ENCODE measurements at regions not wholly inside any gene's neighbourhood (a gene's known extent, or its start where the extent isn't known, plus 50 kb on each side); places are given as distances from the start of the nearest gene placed in this dataset.
"Not testable (repeated sequence)": the region's sequence is repeated elsewhere in the genome, so short reads cannot be mapped to it uniquely, and the experiment has no call there.

DNA sequence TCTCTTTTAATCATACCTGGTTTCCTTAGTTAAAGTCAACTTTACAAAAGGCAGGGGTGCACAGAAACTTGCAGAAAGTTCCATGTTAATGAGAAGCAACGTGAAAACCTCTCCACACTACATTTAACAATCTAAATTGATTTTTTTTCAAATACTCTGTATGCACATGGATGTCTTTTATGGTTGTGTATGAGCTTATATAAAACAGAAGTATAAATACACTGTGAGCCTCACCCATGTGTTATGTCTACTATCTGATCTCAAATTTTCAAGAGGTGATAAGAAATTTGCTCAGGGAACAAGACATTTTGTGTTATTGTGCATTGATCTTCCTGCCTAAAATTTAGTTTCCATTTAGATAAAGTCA is 617.6 kb downstream of the ADCYAP1 start:
- no peak for FAIRE-seq
- no peak for DNase-seq (ENCODE audit: insufficient read length, low spot score)

DNA sequence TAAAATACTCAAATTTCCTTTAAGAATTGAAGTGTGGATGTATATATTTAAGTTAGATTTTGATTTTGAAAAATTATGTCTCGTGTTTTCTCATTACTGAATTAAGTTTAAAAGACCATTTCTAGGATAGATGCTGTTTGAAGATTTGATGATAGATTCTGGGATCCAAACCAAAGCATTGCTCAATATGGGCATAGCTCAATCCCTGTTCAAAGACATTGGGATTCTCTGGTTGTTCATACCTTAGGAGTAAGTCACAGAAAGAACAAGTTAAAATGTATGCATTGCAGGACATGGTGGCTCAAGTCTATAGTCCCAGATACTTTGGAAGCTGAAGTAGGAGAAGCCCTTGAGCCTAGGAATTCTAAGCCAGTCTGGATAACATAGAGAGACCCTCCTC is 622.3 kb downstream of the ADCYAP1 start:
- no peak for FAIRE-seq
- DNase-seq (ENCODE audit: insufficient read length, low spot score): no peak

DNA sequence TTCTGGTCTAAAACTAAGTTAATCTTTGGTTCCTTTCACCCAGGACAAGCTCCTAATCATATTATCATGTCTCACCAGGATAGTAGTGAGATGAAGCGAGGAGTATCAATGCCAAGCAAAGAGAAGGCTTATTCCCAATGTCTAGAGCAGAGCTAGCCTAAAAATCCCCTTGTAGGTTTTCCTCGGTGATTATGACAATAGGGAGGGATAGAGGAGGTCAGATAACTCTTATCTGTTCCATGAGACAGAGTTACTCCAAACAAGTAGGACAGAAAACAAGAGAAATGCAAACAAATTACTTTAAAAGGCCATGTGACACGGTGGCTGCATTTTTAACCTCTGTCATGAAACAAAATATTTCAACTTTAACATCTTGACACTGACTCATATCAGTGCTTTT is 623.1 kb downstream of the ADCYAP1 start:
- DNase-seq (ENCODE audit: insufficient read length, low spot score) (no peak), FAIRE-seq (no peak)

DNA sequence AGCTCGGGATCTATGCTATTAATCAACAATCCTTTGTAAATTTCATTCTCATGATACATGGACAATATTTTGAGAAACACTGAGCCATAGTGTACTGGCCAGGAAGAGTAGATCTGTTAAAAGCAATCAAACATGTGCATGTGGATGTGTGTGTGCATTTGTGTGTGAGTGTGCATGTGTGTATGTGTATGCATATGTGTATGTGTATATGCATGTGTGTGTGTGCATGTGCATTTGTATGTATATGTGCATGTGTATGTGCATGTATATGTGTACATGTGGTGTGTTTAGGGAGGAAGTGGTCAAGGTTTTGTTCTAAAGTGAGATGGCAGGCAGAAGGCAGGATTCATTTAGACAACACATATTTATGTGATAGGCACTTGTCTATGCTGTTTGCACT is 623.8 kb downstream of the ADCYAP1 start:
- DNase-seq (ENCODE audit: insufficient read length, low spot score) (no peak), FAIRE-seq (no peak)

DNA sequence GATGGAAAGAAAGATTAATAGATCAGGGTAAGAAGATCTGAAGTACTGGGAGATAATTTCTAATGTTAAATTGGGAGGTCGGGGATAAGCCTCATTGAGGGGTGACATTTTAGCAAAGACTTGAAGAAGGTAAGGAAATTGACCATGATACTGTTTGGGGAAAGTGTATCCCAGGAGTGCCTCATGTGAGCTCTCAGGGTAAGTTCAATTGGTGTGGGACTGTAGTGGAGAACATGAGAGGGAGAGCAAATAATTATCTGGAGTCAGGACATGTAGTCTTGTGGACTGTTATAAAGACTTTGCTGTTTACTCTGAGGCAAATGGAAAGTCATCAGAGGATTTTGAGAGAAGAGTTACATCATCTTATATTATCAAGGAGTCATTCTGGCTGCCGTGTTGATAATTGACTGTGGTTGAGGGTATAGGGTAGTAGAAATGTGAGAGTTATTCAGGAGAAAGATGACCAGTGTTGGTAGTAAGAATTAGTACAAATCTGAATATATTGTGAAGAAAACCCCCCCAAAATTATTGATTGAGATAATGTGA is 624.4 kb downstream of the ADCYAP1 start:
- no peak for FAIRE-seq
- DNase-seq (ENCODE audit: insufficient read length, low spot score): no peak

- DNase-seq (ENCODE audit: insufficient read length, low spot score) (no peak), FAIRE-seq (no peak)
Observed at GRCh38 chr18:1530650-1531049, 626.0 kb downstream of the ADCYAP1 start.

DNA sequence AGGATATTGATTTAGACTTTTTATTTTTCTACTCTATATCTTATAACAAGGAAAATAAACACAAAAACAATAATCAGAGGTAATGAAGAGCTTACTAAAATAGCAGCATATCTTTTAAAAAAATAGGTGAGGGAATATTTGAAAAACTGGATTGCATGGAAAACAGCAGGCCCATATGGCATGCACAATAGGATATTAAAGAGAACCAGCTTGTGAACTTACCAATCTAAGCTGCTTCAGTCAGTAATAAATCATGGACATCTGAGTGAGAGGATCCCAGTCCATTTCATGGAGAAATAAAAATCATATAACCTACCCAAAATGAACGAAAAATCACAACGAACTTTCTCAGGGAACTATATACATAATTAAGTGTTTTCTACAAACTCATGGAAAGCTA is 634.6 kb downstream of the ADCYAP1 start:
- FAIRE-seq (no peak), DNase-seq (ENCODE audit: insufficient read length, low spot score) (no peak)

DNA sequence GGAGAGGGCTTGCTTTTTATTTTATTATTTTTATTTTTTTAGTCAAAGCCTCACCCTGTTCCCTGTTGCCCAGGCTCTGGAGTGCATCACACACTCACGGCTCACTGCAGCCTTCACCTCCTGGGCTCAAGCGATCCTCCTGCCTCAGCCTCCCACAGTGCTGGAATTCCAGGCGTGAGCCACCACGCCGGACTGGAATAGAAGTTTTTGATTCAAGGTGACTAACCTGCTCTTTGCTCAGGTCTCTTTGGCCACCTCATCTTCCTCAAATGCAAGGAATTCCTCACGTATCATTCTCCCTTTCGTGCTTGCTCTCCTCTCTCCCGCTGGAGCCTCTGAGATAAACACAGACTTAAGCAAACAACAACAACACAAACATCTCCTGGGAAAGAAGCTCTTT is 636.8 kb downstream of the ADCYAP1 start:
- no peak for FAIRE-seq
- DNase-seq (ENCODE audit: insufficient read length, low spot score): no peak

GRCh38 chr18:1542230-1542774 is 637.6 kb downstream of the ADCYAP1 start:
- FAIRE-seq (no peak), DNase-seq (ENCODE audit: insufficient read length, low spot score) (no peak)

GRCh38 chr18:1544016-1544415 is 639.3 kb downstream of the ADCYAP1 start:
- no peak for FAIRE-seq
- DNase-seq (ENCODE audit: insufficient read length, low spot score): no peak

- FAIRE-seq; DNase-seq (ENCODE audit: insufficient read length, low spot score): not testable (repeated sequence)
Observed at GRCh38 chr18:1557711-1558110, 653.0 kb downstream of the ADCYAP1 start.

GRCh38 chr18:1559563-1559962 is 654.9 kb downstream of the ADCYAP1 start:
- FAIRE-seq: no peak
- DNase-seq (ENCODE audit: insufficient read length, low spot score): no peak

- no peak for FAIRE-seq
- DNase-seq (ENCODE audit: insufficient read length, low spot score): no peak
Observed at GRCh38 chr18:1564793-1565192, 660.1 kb downstream of the ADCYAP1 start.

DNA sequence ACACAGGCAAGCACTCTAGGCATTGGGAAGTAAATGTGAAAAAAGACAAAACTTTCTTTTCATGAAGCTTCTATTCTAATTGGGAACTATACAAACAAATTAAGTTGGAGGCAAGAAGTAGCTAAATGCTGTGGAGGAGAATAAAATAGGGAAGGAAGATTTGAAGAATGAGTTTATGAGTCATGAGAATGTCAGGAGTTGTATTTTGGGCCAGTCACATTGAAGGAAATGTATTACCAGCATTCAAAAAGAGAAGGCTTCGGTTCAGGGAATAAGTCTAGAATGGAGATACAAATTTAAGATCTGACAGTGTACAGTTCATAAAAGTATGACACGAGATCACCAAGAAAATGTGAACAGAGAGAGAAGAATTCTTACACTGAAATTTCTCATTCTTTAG is 666.5 kb downstream of the ADCYAP1 start:
- DNase-seq (ENCODE audit: insufficient read length, low spot score) (no peak), FAIRE-seq (no peak)

GRCh38 chr18:1573732-1574131 is 669.1 kb downstream of the ADCYAP1 start:
- DNase-seq (ENCODE audit: insufficient read length, low spot score) (no peak), FAIRE-seq (no peak)

- FAIRE-seq (no peak), DNase-seq (ENCODE audit: insufficient read length, low spot score) (no peak)
Observed at GRCh38 chr18:1575084-1575483, 670.4 kb downstream of the ADCYAP1 start.

- no peak for DNase-seq (ENCODE audit: insufficient read length, low spot score)
- no peak for FAIRE-seq
Observed at GRCh38 chr18:1578505-1578904, 673.8 kb downstream of the ADCYAP1 start.

- DNase-seq (ENCODE audit: insufficient read length, low spot score) (no peak), FAIRE-seq (no peak)
Observed at GRCh38 chr18:1581581-1581980, 676.9 kb downstream of the ADCYAP1 start.

GRCh38 chr18:1585881-1586488 is 681.3 kb downstream of the ADCYAP1 start:
- DNase-seq (ENCODE audit: insufficient read length, low spot score) (peak; percentile 9), FAIRE-seq (no peak)

DNA sequence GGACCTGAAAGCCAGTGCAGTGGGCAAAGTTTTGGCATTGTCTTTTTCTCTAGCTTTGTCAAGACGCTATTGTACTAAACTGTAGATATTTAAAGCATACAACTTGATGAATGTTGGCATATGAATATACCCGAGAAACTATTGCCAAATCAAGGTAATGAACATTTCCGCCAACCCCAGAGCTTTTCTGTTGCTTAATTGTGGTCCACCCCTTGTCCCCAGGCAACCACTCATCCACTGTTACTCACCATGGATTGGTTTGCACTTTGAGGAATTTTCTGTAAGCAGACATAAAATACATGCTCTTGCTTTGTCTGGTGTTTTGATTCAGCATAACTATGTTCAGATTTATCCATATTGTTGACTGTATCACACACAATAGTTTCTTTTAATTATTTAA is 688.4 kb downstream of the ADCYAP1 start:
- no peak for FAIRE-seq
- no peak for DNase-seq (ENCODE audit: insufficient read length, low spot score)

- no peak for DNase-seq (ENCODE audit: insufficient read length, low spot score)
- FAIRE-seq: no peak
Observed at GRCh38 chr18:1595195-1595594, 690.5 kb downstream of the ADCYAP1 start.

DNA sequence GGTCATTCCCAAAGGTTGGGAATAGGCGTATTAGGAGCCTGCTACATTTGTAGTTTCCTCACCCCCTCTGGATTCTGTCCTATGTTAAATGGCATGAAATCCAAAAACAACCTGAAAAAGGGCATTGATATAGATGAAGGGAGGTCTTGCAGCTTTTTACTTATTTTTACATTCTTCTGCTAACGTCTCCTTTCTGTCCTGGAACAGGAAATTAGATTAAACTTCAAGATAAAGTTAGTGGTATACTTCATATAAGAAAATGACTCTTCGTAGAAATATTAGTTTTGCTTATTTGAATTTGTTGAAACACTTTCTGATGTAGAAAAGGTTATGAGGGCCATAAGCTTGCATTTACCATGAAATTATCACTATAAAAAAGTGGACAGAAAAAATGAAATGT is 694.5 kb downstream of the ADCYAP1 start:
- FAIRE-seq (no peak), DNase-seq (ENCODE audit: insufficient read length, low spot score) (no peak)

GRCh38 chr18:1604751-1605150 is 700.1 kb downstream of the ADCYAP1 start:
- no peak for FAIRE-seq

More at GRCh38 chr18:1604751-1605150, 700.1 kb downstream of the ADCYAP1 start:
- DNase-seq (ENCODE audit: insufficient read length, low spot score): no peak
